ENCODE measurements at regions not wholly inside any gene's neighbourhood (a gene's known extent, or its start where the extent isn't known, plus 50 kb on each side); places are given as distances from the start of the nearest gene placed in this dataset.

DNA sequence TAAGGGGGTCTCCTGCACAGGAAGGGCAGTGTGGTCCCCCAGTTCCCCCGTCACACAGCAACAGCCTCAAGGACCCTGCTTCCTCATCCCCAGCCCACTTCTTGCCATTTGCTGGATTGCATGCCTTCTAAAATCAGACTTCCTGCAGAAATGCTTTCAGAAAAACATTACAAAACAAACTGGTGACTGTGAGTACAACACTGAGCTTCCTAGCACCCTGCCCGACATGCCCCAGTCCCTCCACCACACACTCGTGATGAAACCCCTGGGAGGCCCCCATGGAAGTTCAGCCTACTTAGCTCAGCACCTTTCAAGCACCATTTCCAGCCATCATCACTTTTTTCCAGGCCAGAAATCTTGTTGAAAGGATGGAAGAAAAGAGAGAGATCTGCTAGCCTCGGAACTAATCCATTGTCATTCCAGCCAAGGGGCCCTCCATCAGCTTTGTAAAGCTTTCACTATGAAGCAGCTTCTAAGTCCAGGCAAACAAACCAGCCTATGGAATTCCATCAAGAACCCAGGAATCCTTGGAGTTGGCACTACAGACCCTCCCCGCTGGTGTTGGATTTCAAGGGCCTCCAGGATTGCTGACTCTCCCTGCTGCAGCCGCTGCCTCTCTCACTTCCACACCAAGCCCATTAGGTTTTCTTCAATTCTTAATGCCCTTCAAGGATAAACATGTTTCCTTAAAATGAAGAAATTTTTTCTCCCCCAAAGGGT lies 114.6 kb downstream of the C5orf15 start:
- no peak for TF ChIP-seq GATA2 (IDR thresholded peaks at IDR 0.05; ENCODE audit: low read depth, low read length)
- no peak for TF ChIP-seq GATA3 (IDR thresholded peaks at IDR 0.05; ENCODE audit: low read depth, low read length)

GRCh38 chr5:133851521-133851920 lies 116.9 kb downstream of the C5orf15 start:
- TF ChIP-seq GATA3 (IDR thresholded peaks at IDR 0.05; ENCODE audit: low read depth, low read length) (no peak), GATA2 (IDR thresholded peaks at IDR 0.05; ENCODE audit: low read depth, low read length) (no peak)

DNA sequence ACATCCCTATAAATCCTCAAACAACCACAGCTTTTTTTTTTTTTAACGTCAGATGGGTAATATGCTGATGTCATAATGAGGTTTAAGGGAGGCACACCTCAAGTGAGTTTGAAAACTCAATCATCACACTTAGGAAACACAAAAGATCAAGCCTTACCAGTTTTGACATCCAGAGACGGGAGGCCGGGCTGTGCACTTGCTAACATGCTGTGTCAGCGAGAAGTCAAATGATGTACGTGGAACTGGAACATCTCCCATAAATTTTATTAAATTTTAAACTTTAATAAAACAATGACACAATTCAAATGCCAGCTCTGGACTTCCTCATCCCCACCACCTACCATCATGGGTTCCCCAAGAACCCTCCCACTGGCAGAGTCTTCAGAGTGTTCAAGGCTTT lies 117.6 kb downstream of the C5orf15 start:
- TF ChIP-seq GATA3 (IDR thresholded peaks at IDR 0.05; ENCODE audit: low read depth, low read length) = no peak

GRCh38 chr5:133849116-133849515 lies 119.3 kb downstream of the C5orf15 start:
- no peak for TF ChIP-seq GATA3 (IDR thresholded peaks at IDR 0.05; ENCODE audit: low read depth, low read length)
- no peak for TF ChIP-seq GATA2 (IDR thresholded peaks at IDR 0.05; ENCODE audit: low read depth, low read length)

- TF ChIP-seq GATA3 (IDR thresholded peaks at IDR 0.05; ENCODE audit: low read depth, low read length) = no peak
- TF ChIP-seq GATA2 (IDR thresholded peaks at IDR 0.05; ENCODE audit: low read depth, low read length) = no peak
These were observed 120.0 kb downstream of the C5orf15 start for GRCh38 chr5:133848341-133848811.

GRCh38 chr5:133847886-133848285 lies 120.5 kb downstream of the C5orf15 start:
- no peak for TF ChIP-seq GATA3 (IDR thresholded peaks at IDR 0.05; ENCODE audit: low read depth, low read length)

- TF ChIP-seq GATA3 (IDR thresholded peaks at IDR 0.05; ENCODE audit: low read depth, low read length) (no peak), GATA2 (IDR thresholded peaks at IDR 0.05; ENCODE audit: low read depth, low read length) (no peak)
These were observed 121.1 kb downstream of the C5orf15 start for GRCh38 chr5:133847301-133847700.

DNA sequence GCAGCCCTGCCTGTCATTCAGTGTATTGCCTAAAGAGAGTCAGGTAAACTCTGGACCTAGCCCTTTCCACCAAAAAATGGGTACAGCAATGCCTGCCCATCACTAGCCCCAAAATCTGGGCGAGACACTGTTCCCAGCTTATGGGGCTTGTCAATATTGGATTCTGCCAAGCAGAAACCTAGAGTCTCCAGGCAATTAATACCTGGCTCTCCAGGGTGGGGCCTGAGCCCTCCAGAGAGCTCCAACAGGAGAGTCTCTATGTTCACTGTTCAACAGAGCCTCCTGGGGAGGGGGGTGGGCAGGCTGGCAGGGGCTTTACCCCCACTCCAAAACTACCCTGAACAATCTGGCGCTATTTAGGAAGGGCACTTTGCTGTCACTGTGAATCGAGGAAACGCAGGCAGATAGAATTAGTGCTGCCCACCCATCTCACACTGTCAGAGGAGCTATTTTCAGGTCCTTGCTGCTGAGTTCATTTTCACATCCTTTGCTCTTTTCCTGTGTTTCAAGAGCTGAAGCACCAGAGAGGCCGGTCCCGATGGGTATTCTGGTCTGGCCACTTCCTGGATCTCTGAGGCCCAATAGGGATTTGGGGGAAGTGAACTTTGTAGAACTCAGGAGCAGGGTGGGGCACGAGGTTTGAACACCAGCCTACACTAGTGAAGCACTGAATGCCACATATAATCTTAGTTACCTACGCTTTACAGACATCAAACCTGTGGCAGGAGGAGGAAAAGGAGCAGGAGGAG lies 121.8 kb downstream of the C5orf15 start:
- TF ChIP-seq GATA2 (IDR thresholded peaks at IDR 0.05; ENCODE audit: low read depth, low read length) = no peak

- no peak for TF ChIP-seq GATA3 (IDR thresholded peaks at IDR 0.05; ENCODE audit: low read depth, low read length)
- TF ChIP-seq GATA2 (IDR thresholded peaks at IDR 0.05; ENCODE audit: low read depth, low read length) = no peak
These were observed 123.2 kb downstream of the C5orf15 start for GRCh38 chr5:133845271-133845670.

GRCh38 chr5:133844836-133845235 lies 123.6 kb downstream of the C5orf15 start:
- TF ChIP-seq GATA3 (IDR thresholded peaks at IDR 0.05; ENCODE audit: low read depth, low read length) (no peak), GATA2 (IDR thresholded peaks at IDR 0.05; ENCODE audit: low read depth, low read length) (no peak)

- no peak for TF ChIP-seq GATA2 (IDR thresholded peaks at IDR 0.05; ENCODE audit: low read depth, low read length)
- no peak for TF ChIP-seq GATA3 (IDR thresholded peaks at IDR 0.05; ENCODE audit: low read depth, low read length)
These were observed 124.5 kb downstream of the C5orf15 start for GRCh38 chr5:133843911-133844310.

- TF ChIP-seq GATA2 (IDR thresholded peaks at IDR 0.05; ENCODE audit: low read depth, low read length) (no peak), GATA3 (IDR thresholded peaks at IDR 0.05; ENCODE audit: low read depth, low read length) (no peak)
These were observed 125.4 kb downstream of the C5orf15 start for GRCh38 chr5:133842846-133843611.

- no peak for TF ChIP-seq GATA3 (IDR thresholded peaks at IDR 0.05; ENCODE audit: low read depth, low read length)
- TF ChIP-seq GATA2 (IDR thresholded peaks at IDR 0.05; ENCODE audit: low read depth, low read length) = no peak
These were observed 126.3 kb downstream of the C5orf15 start for GRCh38 chr5:133841831-133842750.

DNA sequence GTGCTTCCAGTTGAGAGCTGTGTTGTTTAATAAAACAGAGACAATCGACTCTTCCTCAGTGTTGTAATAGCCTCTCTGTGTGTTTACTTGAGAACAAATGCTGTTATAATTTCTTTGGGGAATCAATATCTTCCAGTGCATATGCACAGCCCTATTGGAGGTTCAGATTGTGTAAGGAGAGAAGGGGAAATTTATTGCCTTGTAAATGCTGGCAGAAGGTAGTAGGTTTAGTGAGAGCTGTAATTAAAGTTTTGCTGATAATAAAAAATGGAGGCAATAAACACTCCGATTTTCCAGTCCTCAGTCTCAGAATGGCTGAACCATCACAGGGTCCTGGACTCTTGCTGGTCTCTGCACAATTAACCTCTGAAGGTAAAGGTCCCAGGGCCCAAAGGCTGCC lies 128.3 kb downstream of the C5orf15 start:
- TF ChIP-seq GATA2 (IDR thresholded peaks at IDR 0.05; ENCODE audit: low read depth, low read length) = no peak
- no peak for TF ChIP-seq GATA3 (IDR thresholded peaks at IDR 0.05; ENCODE audit: low read depth, low read length)
